Nephron progenitor cell (in vitro differentiated cells): ENCODE measurements at regions not wholly inside any gene's neighbourhood (a gene's known extent, or its start where the extent isn't known, plus 50 kb on each side); places are given as distances from the start of the nearest gene placed in this dataset.

Experiments used
- DNase-seq: peaks from one replicate; pipeline ENCODE4 v3.0.0; 2021
- H3K27ac Mint-ChIP-seq: 2 replicates; pipeline ENCODE4 v1.8.0; 2021; ENCODE audit warnings: mild to moderate bottlenecking, moderate library complexity, mixed read lengths
- H3K27me3 Mint-ChIP-seq: 2 replicates; pipeline ENCODE4 v1.8.0; 2021; ENCODE audit warnings: mild to moderate bottlenecking, low read depth, mixed read lengths; ENCODE audit not compliant: poor library complexity
- H3K36me3 Mint-ChIP-seq: 2 replicates; pipeline ENCODE4 v1.8.0; 2021; ENCODE audit warnings: low read depth, mixed read lengths
- H3K4me1 Mint-ChIP-seq: 2 replicates; pipeline ENCODE4 v1.8.0; 2021; ENCODE audit warnings: mixed read lengths
- H3K4me3 Mint-ChIP-seq: 2 replicates; pipeline ENCODE4 v1.8.0; 2021; ENCODE audit warnings: mild to moderate bottlenecking, moderate library complexity, mixed read lengths
- H3K9me3 Mint-ChIP-seq: 2 replicates; pipeline ENCODE4 v1.8.0; 2021; ENCODE audit warnings: mild to moderate bottlenecking, moderate library complexity, mixed read lengths
- CTCF ChIP-seq: fragments of 200-600 bp; sonication (generic); IDR thresholded peaks from 2 replicates; pipeline ENCODE4 v1.5.0; 2021; ENCODE audit warnings: antibody characterized with exemption

- TF ChIP-seq CTCF, result no peak
- Mint-ChIP-seq H3K27me3 (peaks cover 5% of the 10 kb centered on the region), H3K9me3 (no peaks in the 10 kb centered on the region), H3K4me1 (peaks cover 23% of the 10 kb centered on the region), H3K4me3 (no peak overlapping the region), H3K27ac (no peak overlapping the region), H3K36me3 (no peaks in the 10 kb centered on the region)
- no peak for DNase-seq
Measured at GRCh38 chr3:145116769-145117168, 1044.2 kb downstream of the PLOD2 start.

GRCh38 chr3:145118303-145118702, 1042.7 kb downstream of the PLOD2 start:
- no peak for TF ChIP-seq CTCF
- DNase-seq, result no peak
- Mint-ChIP-seq H3K27ac (no peak overlapping the region), H3K36me3 (no peaks in the 10 kb centered on the region), H3K4me1 (peaks cover 15% of the 10 kb centered on the region), H3K9me3 (no peaks in the 10 kb centered on the region), H3K4me3 (no peak overlapping the region), H3K27me3 (peaks cover 5% of the 10 kb centered on the region)

- H3K4me1 Mint-ChIP-seq, result peaks cover 10% of the 10 kb centered on the region
- DNase-seq, result no peak
- TF ChIP-seq CTCF, result no peak
- no peaks in the 10 kb centered on the region for H3K9me3 Mint-ChIP-seq
- H3K36me3 Mint-ChIP-seq, result no peaks in the 10 kb centered on the region
- H3K27ac Mint-ChIP-seq, result no peak overlapping the region
- no peak overlapping the region for H3K4me3 Mint-ChIP-seq
- H3K27me3 Mint-ChIP-seq, result no peaks in the 10 kb centered on the region
Measured at GRCh38 chr3:145124900-145125678, 1035.9 kb downstream of the PLOD2 start.

- no peak for TF ChIP-seq CTCF
- no peak overlapping the region for H3K4me3 Mint-ChIP-seq
- no peaks in the 10 kb centered on the region for H3K4me1 Mint-ChIP-seq
- H3K36me3 Mint-ChIP-seq, result no peaks in the 10 kb centered on the region
- no peaks in the 10 kb centered on the region for H3K27me3 Mint-ChIP-seq
- H3K9me3 Mint-ChIP-seq, result no peaks in the 10 kb centered on the region
- no peak for DNase-seq
- no peak overlapping the region for H3K27ac Mint-ChIP-seq
Measured at GRCh38 chr3:145133281-145133680, 1027.7 kb downstream of the PLOD2 start.

- H3K36me3 Mint-ChIP-seq, result no peaks in the 10 kb centered on the region
- no peaks in the 10 kb centered on the region for H3K27me3 Mint-ChIP-seq
- TF ChIP-seq CTCF, result no peak
- H3K4me3 Mint-ChIP-seq, result no peak overlapping the region
- no peaks in the 10 kb centered on the region for H3K4me1 Mint-ChIP-seq
- no peaks in the 10 kb centered on the region for H3K9me3 Mint-ChIP-seq
- no peak for DNase-seq
- no peak overlapping the region for H3K27ac Mint-ChIP-seq
Measured at GRCh38 chr3:145134738-145135137, 1026.2 kb downstream of the PLOD2 start.

- H3K27ac Mint-ChIP-seq, result no peak overlapping the region
- H3K4me1 Mint-ChIP-seq, result no peaks in the 10 kb centered on the region
- H3K9me3 Mint-ChIP-seq, result no peaks in the 10 kb centered on the region
- no peak for TF ChIP-seq CTCF
- H3K27me3 Mint-ChIP-seq, result no peaks in the 10 kb centered on the region
- no peak overlapping the region for H3K4me3 Mint-ChIP-seq
- H3K36me3 Mint-ChIP-seq, result no peaks in the 10 kb centered on the region
- DNase-seq, result no peak
Measured at GRCh38 chr3:145144361-145144760, 1016.6 kb downstream of the PLOD2 start.
